ENCODE measurements at regions not wholly inside any gene's neighbourhood (a gene's known extent, or its start where the extent isn't known, plus 50 kb on each side); places are given as distances from the start of the nearest gene placed in this dataset.

GRCh38 chr10:33507662-33508425 lies 173.4 kb upstream of the NRP1 start:
- TF ChIP-seq, protein P1, sequence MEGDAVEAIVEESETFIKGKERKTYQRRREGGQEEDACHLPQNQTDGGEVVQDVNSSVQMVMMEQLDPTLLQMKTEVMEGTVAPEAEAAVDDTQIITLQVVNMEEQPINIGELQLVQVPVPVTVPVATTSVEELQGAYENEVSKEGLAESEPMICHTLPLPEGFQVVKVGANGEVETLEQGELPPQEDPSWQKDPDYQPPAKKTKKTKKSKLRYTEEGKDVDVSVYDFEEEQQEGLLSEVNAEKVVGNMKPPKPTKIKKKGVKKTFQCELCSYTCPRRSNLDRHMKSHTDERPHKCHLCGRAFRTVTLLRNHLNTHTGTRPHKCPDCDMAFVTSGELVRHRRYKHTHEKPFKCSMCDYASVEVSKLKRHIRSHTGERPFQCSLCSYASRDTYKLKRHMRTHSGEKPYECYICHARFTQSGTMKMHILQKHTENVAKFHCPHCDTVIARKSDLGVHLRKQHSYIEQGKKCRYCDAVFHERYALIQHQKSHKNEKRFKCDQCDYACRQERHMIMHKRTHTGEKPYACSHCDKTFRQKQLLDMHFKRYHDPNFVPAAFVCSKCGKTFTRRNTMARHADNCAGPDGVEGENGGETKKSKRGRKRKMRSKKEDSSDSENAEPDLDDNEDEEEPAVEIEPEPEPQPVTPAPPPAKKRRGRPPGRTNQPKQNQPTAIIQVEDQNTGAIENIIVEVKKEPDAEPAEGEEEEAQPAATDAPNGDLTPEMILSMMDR (IDR thresholded peaks at IDR 0.05; ENCODE audit: low read depth, low read length, poor library complexity, severe bottlenecking), result no peak
- TF ChIP-seq EZH2phosphoT487 (IDR thresholded peaks at IDR 0.05; ENCODE audit: borderline replicate concordance, low read length), result no peak
